K562 (cell line): ENCODE measurements at regions not wholly inside any gene's neighbourhood (a gene's known extent, or its start where the extent isn't known, plus 50 kb on each side); places are given as distances from the start of the nearest gene placed in this dataset.

ENCODE experiments used
- ATAC-seq: fragments of 200-7000 bp; cut with Tn5 transposase; 3 replicates; pipeline ENCODE4 v1.9.1; 2020; ENCODE audit warnings: moderate library complexity
- BruUV-seq: library from RNA; stranded (reverse); fragments of 400-500 nt; replicated peaks from 2 replicates; lab custom pipeline; 2021; lab: Mats Ljungman, UMichigan
- CTCF ChIA-PET: fragments of 300-600 bp; formaldehyde crosslinking; extraction: SDS; loops from one replicate; lab custom pipeline; 2021; ENCODE audit warnings: low intra/inter-chr PET ratio; lab: Yijun Ruan, JAX
- POLR2A ChIA-PET: fragments of 300-600, 350-650 bp; sonication (Branson Sonifier 250); formaldehyde crosslinking; extraction: SDS; loops from one replicate; lab custom pipeline; 2021; ENCODE audit warnings: antibody characterized with exemption, inconsistent platforms; lab: Yijun Ruan, JAX
- DNase-seq, 4 experiments: peaks; one replicate each; pipeline versions ENCODE4 v3.0.0 to v3.0.0-alpha.2; 2011 to 2018; ENCODE audit warnings: low spot score in 3 of 4, mixed read lengths in 3 of 4; ENCODE audit errors: extremely low read depth in 1 of 4
- FAIRE-seq: peaks from 2 replicates; lab custom pipeline; 2011; peaks lifted over from hg19 to GRCh38; lab: Jason Lieb, UNC
- H2AFZ ChIP-seq: 2 replicates; pipeline ENCODE4 v1.6.0; 2011; ENCODE audit warnings: low read depth, low read length, control low read depth, inconsistent platforms
- H3K27ac ChIP-seq: fragments of 200-600 bp; 3 replicates; pipeline ENCODE4 v1.8.0; 2011; ENCODE audit warnings: low read depth, mild to moderate bottlenecking, control low read depth, inconsistent platforms, low read length, moderate library complexity, mixed read lengths; ENCODE audit errors: extremely low read depth
- H3K27me3 ChIP-seq, 2 experiments: fragments of 300-600 bp in 1 of 2; 2 replicates in 1 of 2; 3 replicates in 1 of 2; pipeline versions ENCODE4 v1.6.0 to v1.8.0; 2011; ENCODE audit warnings: inconsistent platforms in 2 of 2, low read length in 2 of 2, mild to moderate bottlenecking in 1 of 2, mixed read lengths in 1 of 2, moderate library complexity in 1 of 2; ENCODE audit not compliant: control insufficient read depth in 2 of 2, insufficient read depth in 2 of 2
- H3K36me3 ChIP-seq: fragments of 300-600 bp; 3 replicates; pipeline ENCODE4 v1.8.0; 2011; ENCODE audit warnings: mild to moderate bottlenecking, low read length, inconsistent platforms; ENCODE audit not compliant: control insufficient read depth, insufficient read depth
- H3K4me1 ChIP-seq, 2 experiments: fragments of 200-600 bp in 1 of 2; replicated peaks in 1 of 2; 2 replicates in 1 of 2; 3 replicates in 1 of 2; pipeline versions ENCODE4 v1.5.1 to v1.8.0; 2011; ENCODE audit warnings: inconsistent platforms in 2 of 2, low read length in 2 of 2, mild to moderate bottlenecking in 1 of 2, mixed read lengths in 1 of 2, moderate library complexity in 1 of 2; ENCODE audit not compliant: control insufficient read depth in 2 of 2, insufficient read depth in 2 of 2
- H3K4me2 ChIP-seq: 2 replicates; pipeline ENCODE4 v1.6.1; 2011; ENCODE audit warnings: low read length, control low read depth, inconsistent platforms, mixed read lengths; ENCODE audit not compliant: insufficient read depth
- H3K4me3 ChIP-seq: fragments of 200-600 bp; sonication (generic), shearing (Covaris generic); 2 replicates; pipeline ENCODE4 v1.5.1; 2016; ENCODE audit warnings: control low read depth, inconsistent platforms
- H3K79me2 ChIP-seq: fragments of 200-600 bp; 3 replicates; pipeline ENCODE4 v1.8.0; 2011; ENCODE audit warnings: low read length, inconsistent platforms; ENCODE audit not compliant: control insufficient read depth, insufficient read depth
- H3K9ac ChIP-seq, 2 experiments: 2 replicates each; pipeline versions ENCODE4 v1.6.0 to v1.6.1; 2011; ENCODE audit warnings: low read depth in 2 of 2, low read length in 2 of 2, control low read depth in 1 of 2, inconsistent platforms in 1 of 2, mild to moderate bottlenecking in 1 of 2, mixed read lengths in 1 of 2; ENCODE audit not compliant: insufficient read depth in 1 of 2
- H3K9me1 ChIP-seq: one replicate; pipeline ENCODE4 v1.6.0; 2011; ENCODE audit warnings: inconsistent platforms, mild to moderate bottlenecking, low read length, moderate library complexity; ENCODE audit not compliant: control insufficient read depth, insufficient read depth
- H3K9me3 ChIP-seq: replicated peaks from 2 replicates; pipeline ENCODE4 v1.5.1; 2011; ENCODE audit warnings: low read depth, low read length, inconsistent platforms; ENCODE audit not compliant: control insufficient read depth, insufficient read depth
- H4K20me1 ChIP-seq: replicated peaks from 2 replicates; pipeline ENCODE4 v1.6.1; 2011; ENCODE audit warnings: low read length, inconsistent platforms, mixed read lengths; ENCODE audit not compliant: control insufficient read depth, insufficient read depth
- CBFA2T2 ChIP-seq: fragments of 450-650 bp; conservative IDR thresholded peaks from 2 replicates; pipeline ENCODE4 v1.6.1; 2017; ENCODE audit warnings: mild to moderate bottlenecking
- CHD1 ChIP-seq: fragments of 200-600 bp; sonication (generic); IDR thresholded peaks from one replicate; pipeline ENCODE4 v1.6.1; 2012; ENCODE audit warnings: mild to moderate bottlenecking, moderate library complexity, low read length, inconsistent platforms
- E2F1 ChIP-seq: sonication (generic); formaldehyde crosslinking; IDR thresholded peaks from 2 replicates; pipeline ENCODE4 v1.8.1; 2023; ENCODE audit warnings: mild to moderate bottlenecking, missing genetic modification reagents, moderate library complexity
- HBP1 ChIP-seq: fragments of 450-650 bp; formaldehyde crosslinking; IDR thresholded peaks from 2 replicates; pipeline ENCODE4 v1.4.0; 2022; ENCODE audit warnings: missing genetic modification characterization
- MAFK ChIP-seq: IDR thresholded peaks from 2 replicates; pipeline ENCODE4 v1.6.1; 2011; ENCODE audit warnings: low read length, improper control_type of control experiment
- MECOM ChIP-seq: fragments of 250-450 bp; sonication (Bioruptor Pico); IDR thresholded peaks from 2 replicates; pipeline ENCODE4 v1.8.0; 2022; ENCODE audit warnings: inconsistent platforms
- MTA1 ChIP-seq: fragments of 450-650 bp; IDR thresholded peaks from 2 replicates; pipeline ENCODE4 v1.6.1; 2017; ENCODE audit warnings: borderline replicate concordance
- NCOA1 ChIP-seq: fragments of 450-650 bp; IDR thresholded peaks from 2 replicates; pipeline ENCODE4 v1.6.1; 2016; ENCODE audit warnings: low read depth
- NFIC ChIP-seq: fragments of 450-650 bp; IDR thresholded peaks from 2 replicates; pipeline ENCODE4 v1.6.1; 2017; ENCODE audit warnings: mild to moderate bottlenecking, inconsistent platforms
- POLR2B ChIP-seq: fragments of 450-650 bp; IDR thresholded peaks from 2 replicates; pipeline ENCODE4 v1.6.1; 2018; ENCODE audit warnings: low read depth; ENCODE audit not compliant: partially characterized antibody
- SNIP1 ChIP-seq: fragments of 450-650 bp; IDR thresholded peaks from 2 replicates; pipeline ENCODE4 v1.7.1; 2017; ENCODE audit warnings: low read depth, mild to moderate bottlenecking
- ZBTB8A ChIP-seq: fragments of 450-650 bp; IDR thresholded peaks from 2 replicates; pipeline ENCODE4 v1.6.1; 2018; ENCODE audit warnings: mild to moderate bottlenecking, moderate library complexity; ENCODE audit not compliant: partially characterized antibody
- ZNF253 ChIP-seq: fragments of 250-450 bp; sonication (Bioruptor Pico); conservative IDR thresholded peaks from 2 replicates; pipeline ENCODE4 v1.6.1; 2021; ENCODE audit warnings: mild to moderate bottlenecking
- ZNF408 ChIP-seq: fragments of 250-450 bp; sonication (Bioruptor Pico); IDR thresholded peaks from 2 replicates; pipeline ENCODE4 v1.4.0; 2020; ENCODE audit warnings: low read depth, mild to moderate bottlenecking, moderate library complexity
- ZNF766 ChIP-seq: fragments of 200-800 bp; sonication (Bioruptor generic); conservative IDR thresholded peaks from 2 replicates; pipeline ENCODE4 v1.6.1; 2016; ENCODE audit warnings: missing genetic modification characterization, missing compliant biosample characterization
- WGBS: fragments of 100-300 bp; shearing (Covaris generic); methylation state at CpG from one replicate; pipeline ENCODE4 v1.1.6; 2016; ENCODE audit warnings: low coverage, mixed read lengths; ENCODE audit not compliant: insufficient coverage; ENCODE audit errors: missing lambda C conversion rate; 5-methylcytosine and 5-hydroxymethylcytosine counted together
- in situ Hi-C: fragments of 300-500 bp; cut with MboI; formaldehyde crosslinking; loops from 4 replicates; pipeline ENCODE4 v1.15.0; 2018; ENCODE audit warnings: inconsistent platforms, mixed read lengths
- intact Hi-C: fragments of 100-400 bp; cut with micrococcal nuclease; formaldehyde crosslinking; loops from 2 replicates; pipeline ENCODE4 v1.14.2; 2022

- FAIRE-seq (no peak), ATAC-seq (no peak), DNase-seq (no peak)
- Histone ChIP-seq H3K9ac (no peak overlapping the region), H3K4me3 (no peak overlapping the region), H3K4me2 (no peak overlapping the region), H3K9me1 (no peaks in the 10 kb centered on the region), H3K9me3 (peaks cover 1% of the 10 kb centered on the region; the same call in 1 of the 2 replicates), H3K4me1 (no peaks in the 10 kb centered on the region), H2AFZ (no peak overlapping the region), H4K20me1 (no peaks in the 10 kb centered on the region), H3K36me3 (no peaks in the 10 kb centered on the region), H3K27ac (no peak overlapping the region), H3K27me3 (peaks cover 8 to 48% of the 10 kb centered on the region in 2 experiments), H3K79me2 (no peaks in the 10 kb centered on the region)
- ChIA-PET CTCF (interaction anchor here (0.7 to 1.6 kb wide), 2 partner anchors 511 to 713 kb away, joined by 3 to 6 read pairs; no protein-coding TSS in a partner anchor), POLR2A (interaction anchor here (0.5 to 1.0 kb wide), 2 partner anchors 11 to 223 kb away, joined by 3 to 5 read pairs; no protein-coding TSS in a partner anchor)
- WGBS, result 0% methylated on average over 6 of the region's 6 CpGs
- intact Hi-C loops (no loop called here), in situ Hi-C loops (no loop called here)
- BruUV-seq, result no TSS peak
- TF ChIP-seq ZNF408, result no peak
- TF ChIP-seq MECOM (CRISPR knock-in tag), result no peak
- no peak for TF ChIP-seq SNIP1
- TF ChIP-seq NCOA1, result no peak
- TF ChIP-seq HBP1 (CRISPR knock-in tag), result no peak
- no peak for TF ChIP-seq ZNF766 (CRISPR knock-in tag)
- TF ChIP-seq CHD1, result no peak
- TF ChIP-seq MTA1, result no peak
- no peak for TF ChIP-seq E2F1 (CRISPR knock-in tag)
- TF ChIP-seq POLR2B, result no peak
- TF ChIP-seq ZNF253 (CRISPR knock-in tag), result no peak
- no peak for TF ChIP-seq NFIC
- no peak for TF ChIP-seq MAFK
- no peak for TF ChIP-seq ZBTB8A
- no peak for TF ChIP-seq CBFA2T2
These were observed 56.7 kb downstream of the CAMK2N1 start for GRCh38 chr1:20429296-20429695.
